Spleen (tissue), 7 donors: ENCODE measurements at regions not wholly inside any gene's neighbourhood (a gene's known extent, or its start where the extent isn't known, plus 50 kb on each side); places are given as distances from the start of the nearest gene placed in this dataset.
"Not testable (repeated sequence)": the region's sequence is repeated elsewhere in the genome, so short reads cannot be mapped to it uniquely, and the experiment has no call there.

ENCODE experiments used
- CTCF ChIP-seq, 11 experiments: fragments of 200-600 bp in 7 of 11; fragments of 450-650 bp in 4 of 11; sonication (generic) in 4 of 11; IDR thresholded peaks in 8 of 11; conservative IDR thresholded peaks in 3 of 11; 1 replicate in 7 of 11; 2 replicates in 4 of 11; pipeline versions ENCODE4 v1.4.0 to v1.8.0; 2016 to 2021; ENCODE audit warnings: antibody characterized with exemption in 11 of 11, inconsistent platforms in 4 of 11, mild to moderate bottlenecking in 1 of 11
- POLR2A ChIP-seq, 3 donors: fragments of 450-650 bp; IDR thresholded peaks; one replicate each; pipeline ENCODE4 v1.5.1; 2017; ENCODE audit warnings: antibody characterized with exemption in 3 of 3, mild to moderate bottlenecking in 1 of 3
- POLR2AphosphoS5 ChIP-seq, 3 donors: sonication (generic); formaldehyde crosslinking; IDR thresholded peaks; one replicate each; pipeline ENCODE4 v1.5.1; 2017; ENCODE audit warnings: antibody characterized with exemption in 3 of 3
- donor health status: DM: no; HTN: no; CAD: no; lungs with moderate emphysema.
- donor health status: DM: no; HTN: no; CAD: no.
- donor health status: DM: no; HTN: no; CAD: no.

- TF ChIP-seq CTCF (IDR thresholded peaks at IDR 0.05 in 8 of 11, conservative IDR thresholded peaks at IDR 0.05 in 3 of 11); POLR2AphosphoS5 (IDR thresholded peaks at IDR 0.05); POLR2A (IDR thresholded peaks at IDR 0.05): not testable (repeated sequence)
These were observed 266.7 kb upstream of the PLCXD1 start for GRCh38 chrX:14452-14851.
